ENCODE measurements at regions not wholly inside any gene's neighbourhood (a gene's known extent, or its start where the extent isn't known, plus 50 kb on each side); places are given as distances from the start of the nearest gene placed in this dataset.

DNA sequence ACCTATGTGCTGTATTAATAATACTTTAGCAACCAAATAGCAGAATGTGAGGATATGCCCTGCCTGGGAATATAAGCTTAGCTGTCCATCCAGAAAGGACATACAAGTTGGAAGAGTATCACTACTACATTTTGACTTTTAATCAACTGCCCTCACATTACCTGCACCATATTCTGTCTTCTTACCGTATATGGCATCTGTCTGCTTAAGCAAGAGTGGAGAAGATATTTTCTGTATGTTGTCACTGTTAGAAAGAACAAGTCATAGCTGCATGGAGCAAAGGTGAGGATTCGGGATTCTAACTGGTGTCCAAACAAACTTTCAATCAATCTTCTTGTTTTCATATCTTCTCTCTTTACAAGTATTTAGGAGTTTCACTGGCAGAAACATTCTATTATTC is 929.5 kb upstream of the ROBO1 start:
- TF ChIP-seq, protein P1, sequence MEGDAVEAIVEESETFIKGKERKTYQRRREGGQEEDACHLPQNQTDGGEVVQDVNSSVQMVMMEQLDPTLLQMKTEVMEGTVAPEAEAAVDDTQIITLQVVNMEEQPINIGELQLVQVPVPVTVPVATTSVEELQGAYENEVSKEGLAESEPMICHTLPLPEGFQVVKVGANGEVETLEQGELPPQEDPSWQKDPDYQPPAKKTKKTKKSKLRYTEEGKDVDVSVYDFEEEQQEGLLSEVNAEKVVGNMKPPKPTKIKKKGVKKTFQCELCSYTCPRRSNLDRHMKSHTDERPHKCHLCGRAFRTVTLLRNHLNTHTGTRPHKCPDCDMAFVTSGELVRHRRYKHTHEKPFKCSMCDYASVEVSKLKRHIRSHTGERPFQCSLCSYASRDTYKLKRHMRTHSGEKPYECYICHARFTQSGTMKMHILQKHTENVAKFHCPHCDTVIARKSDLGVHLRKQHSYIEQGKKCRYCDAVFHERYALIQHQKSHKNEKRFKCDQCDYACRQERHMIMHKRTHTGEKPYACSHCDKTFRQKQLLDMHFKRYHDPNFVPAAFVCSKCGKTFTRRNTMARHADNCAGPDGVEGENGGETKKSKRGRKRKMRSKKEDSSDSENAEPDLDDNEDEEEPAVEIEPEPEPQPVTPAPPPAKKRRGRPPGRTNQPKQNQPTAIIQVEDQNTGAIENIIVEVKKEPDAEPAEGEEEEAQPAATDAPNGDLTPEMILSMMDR (IDR thresholded peaks at IDR 0.05), result no peak
- TF ChIP-seq POLR2A (IDR thresholded peaks at IDR 0.05), result no peak

Data from testis (tissue), 2 donors.